OCI-LY7 (cell line): ENCODE measurements at regions not wholly inside any gene's neighbourhood (a gene's known extent, or its start where the extent isn't known, plus 50 kb on each side); places are given as distances from the start of the nearest gene placed in this dataset.

ENCODE experiments used
- BruUV-seq: library from RNA; stranded (reverse); fragments of 400-500 nt; replicated peaks from 2 replicates; lab custom pipeline; 2021; lab: Mats Ljungman, UMichigan
- CTCF ChIA-PET: fragments of 300-600 bp; sonication (Branson Sonifier 250); formaldehyde crosslinking; loops from one replicate; lab custom pipeline; 2022; ENCODE audit warnings: antibody characterized with exemption; ENCODE audit not compliant: unreplicated experiment; lab: Charles Lee
- POLR2A ChIA-PET: fragments of 300-600 bp; sonication (Branson Sonifier 250); formaldehyde crosslinking; loops from one replicate; lab custom pipeline; 2022; ENCODE audit warnings: antibody characterized with exemption; lab: Charles Lee
- DNase-seq: peaks from one replicate; pipeline ENCODE4 v3.0.0-alpha.2; 2015; ENCODE audit warnings: low spot score
- H2AFZ ChIP-seq: fragments of 200-600 bp; sonication (generic), shearing (Covaris generic); 2 replicates; pipeline ENCODE4 v1.6.1; 2014; ENCODE audit warnings: mild to moderate bottlenecking, antibody characterized with exemption, low read length, moderate library complexity
- H3K27ac ChIP-seq: fragments of 200-600 bp; sonication (generic); 2 replicates; pipeline ENCODE4 v1.5.1; 2014; ENCODE audit warnings: mixed run types, low read depth, mild to moderate bottlenecking, moderate library complexity, low read length, inconsistent platforms; ENCODE audit not compliant: poor library complexity, severe bottlenecking
- H3K36me3 ChIP-seq: fragments of 200-600 bp; sonication (generic); 2 replicates; pipeline ENCODE4 v1.6.1; 2014; ENCODE audit warnings: mild to moderate bottlenecking, antibody characterized with exemption, low read length, moderate library complexity, mixed read lengths; ENCODE audit not compliant: insufficient read depth
- H3K4me1 ChIP-seq: fragments of 200-600 bp; sonication (generic); 2 replicates; pipeline ENCODE4 v1.5.1; 2014; ENCODE audit warnings: mild to moderate bottlenecking, low read length; ENCODE audit not compliant: insufficient read depth, poor library complexity, severe bottlenecking
- H3K4me2 ChIP-seq: fragments of 200-600 bp; sonication (generic); 2 replicates; pipeline ENCODE4 v1.6.1; 2014; ENCODE audit warnings: mild to moderate bottlenecking, low read length
- H3K4me3 ChIP-seq: fragments of 200-600 bp; sonication (generic); 2 replicates; pipeline ENCODE4 v1.5.1; 2014; ENCODE audit warnings: mild to moderate bottlenecking, low read depth, low read length; ENCODE audit not compliant: poor library complexity, severe bottlenecking
- H3K79me2 ChIP-seq: fragments of 200-600 bp; sonication (generic); 2 replicates; pipeline ENCODE4 v1.6.1; 2016; ENCODE audit warnings: low read depth, mild to moderate bottlenecking, low read length, moderate library complexity, mixed read lengths; ENCODE audit not compliant: insufficient read depth
- H3K9me2 ChIP-seq: fragments of 200-600 bp; sonication (generic); 2 replicates; pipeline ENCODE4 v1.6.1; 2016; ENCODE audit warnings: mild to moderate bottlenecking, low read length, mixed read lengths; ENCODE audit not compliant: insufficient read depth
- H3K9me3 ChIP-seq: fragments of 200-600 bp; sonication (generic); 2 replicates; pipeline ENCODE4 v1.6.1; 2014; ENCODE audit warnings: mild to moderate bottlenecking, mixed run types, low read length, mixed read lengths
- H4K20me1 ChIP-seq: fragments of 200-600 bp; sonication (generic); 2 replicates; pipeline ENCODE4 v1.6.1; 2014; ENCODE audit warnings: mild to moderate bottlenecking, antibody characterized with exemption, low read length, moderate library complexity, mixed read lengths; ENCODE audit not compliant: insufficient read depth
- EZH2phosphoT487 ChIP-seq: fragments of 200-600 bp; sonication (generic); IDR thresholded peaks from 2 replicates; pipeline ENCODE4 v1.6.1; 2018; ENCODE audit warnings: low read depth, borderline replicate concordance, mild to moderate bottlenecking, mixed run types, antibody characterized with exemption, low read length, moderate library complexity, mixed read lengths
- intact Hi-C: fragments of 100-400 bp; cut with micrococcal nuclease; formaldehyde crosslinking; loops from one replicate; pipeline ENCODE4 v1.10.0; 2022; ENCODE audit not compliant: unreplicated experiment
- TF ChIP-seq, protein P1 (sequence below): fragments of 200-600 bp; sonication (generic); conservative IDR thresholded peaks from 2 replicates; pipeline ENCODE4 v1.5.1; 2014; ENCODE audit warnings: mild to moderate bottlenecking, antibody characterized with exemption, low read length, moderate library complexity, mixed read lengths

GRCh38 chr20:48219306-48219705 is 434.0 kb upstream of the SULF2 start:
- intact Hi-C loops, result no loop called here
- Histone ChIP-seq H3K27ac (no peak overlapping the region), H4K20me1 (no peaks in the 10 kb centered on the region), H3K79me2 (no peaks in the 10 kb centered on the region), H3K9me2 (no peaks in the 10 kb centered on the region), H2AFZ (no peak overlapping the region), H3K4me1 (no peaks in the 10 kb centered on the region), H3K36me3 (no peaks in the 10 kb centered on the region), H3K9me3 (no peaks in the 10 kb centered on the region), H3K4me2 (no peak overlapping the region), H3K4me3 (no peak overlapping the region)
- no peak for DNase-seq
- POLR2A ChIA-PET, result no interaction called here
- TF ChIP-seq EZH2phosphoT487, result no peak
- TF ChIP-seq, protein P1, sequence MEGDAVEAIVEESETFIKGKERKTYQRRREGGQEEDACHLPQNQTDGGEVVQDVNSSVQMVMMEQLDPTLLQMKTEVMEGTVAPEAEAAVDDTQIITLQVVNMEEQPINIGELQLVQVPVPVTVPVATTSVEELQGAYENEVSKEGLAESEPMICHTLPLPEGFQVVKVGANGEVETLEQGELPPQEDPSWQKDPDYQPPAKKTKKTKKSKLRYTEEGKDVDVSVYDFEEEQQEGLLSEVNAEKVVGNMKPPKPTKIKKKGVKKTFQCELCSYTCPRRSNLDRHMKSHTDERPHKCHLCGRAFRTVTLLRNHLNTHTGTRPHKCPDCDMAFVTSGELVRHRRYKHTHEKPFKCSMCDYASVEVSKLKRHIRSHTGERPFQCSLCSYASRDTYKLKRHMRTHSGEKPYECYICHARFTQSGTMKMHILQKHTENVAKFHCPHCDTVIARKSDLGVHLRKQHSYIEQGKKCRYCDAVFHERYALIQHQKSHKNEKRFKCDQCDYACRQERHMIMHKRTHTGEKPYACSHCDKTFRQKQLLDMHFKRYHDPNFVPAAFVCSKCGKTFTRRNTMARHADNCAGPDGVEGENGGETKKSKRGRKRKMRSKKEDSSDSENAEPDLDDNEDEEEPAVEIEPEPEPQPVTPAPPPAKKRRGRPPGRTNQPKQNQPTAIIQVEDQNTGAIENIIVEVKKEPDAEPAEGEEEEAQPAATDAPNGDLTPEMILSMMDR, result no peak
- BruUV-seq, result no TSS peak
- CTCF ChIA-PET, result no interaction called here

DNA sequence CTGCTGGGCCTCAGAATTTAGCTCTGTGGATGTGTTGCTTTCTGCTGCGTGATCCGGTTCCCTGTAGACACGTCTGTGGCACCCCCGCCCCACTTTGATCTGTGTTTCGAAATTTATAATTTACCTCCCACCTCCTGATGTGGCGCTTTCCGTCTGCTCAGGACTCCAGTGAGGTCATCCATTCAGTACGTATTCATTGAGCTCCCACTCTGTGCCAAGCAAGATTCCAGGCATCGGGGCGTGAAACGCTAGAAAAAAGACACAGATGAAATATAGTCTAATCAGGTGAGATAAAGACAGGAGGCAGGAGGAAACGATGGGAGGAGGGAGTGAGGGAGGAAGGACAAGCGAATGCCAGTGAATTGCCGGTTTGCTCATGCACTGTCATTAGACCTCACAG is 431.9 kb upstream of the SULF2 start:
- TF ChIP-seq, protein P1, result no peak
- TF ChIP-seq EZH2phosphoT487, result no peak
- Histone ChIP-seq H3K9me2 (no peaks in the 10 kb centered on the region), H4K20me1 (no peaks in the 10 kb centered on the region), H2AFZ (no peak overlapping the region), H3K9me3 (no peaks in the 10 kb centered on the region), H3K4me2 (no peak overlapping the region), H3K4me3 (no peak overlapping the region), H3K27ac (no peak overlapping the region), H3K4me1 (no peaks in the 10 kb centered on the region), H3K79me2 (no peaks in the 10 kb centered on the region), H3K36me3 (no peaks in the 10 kb centered on the region)
- no peak for DNase-seq
- intact Hi-C loops, result no loop called here
- CTCF ChIA-PET, result no interaction called here
- POLR2A ChIA-PET, result no interaction called here
- no TSS peak for BruUV-seq

DNA sequence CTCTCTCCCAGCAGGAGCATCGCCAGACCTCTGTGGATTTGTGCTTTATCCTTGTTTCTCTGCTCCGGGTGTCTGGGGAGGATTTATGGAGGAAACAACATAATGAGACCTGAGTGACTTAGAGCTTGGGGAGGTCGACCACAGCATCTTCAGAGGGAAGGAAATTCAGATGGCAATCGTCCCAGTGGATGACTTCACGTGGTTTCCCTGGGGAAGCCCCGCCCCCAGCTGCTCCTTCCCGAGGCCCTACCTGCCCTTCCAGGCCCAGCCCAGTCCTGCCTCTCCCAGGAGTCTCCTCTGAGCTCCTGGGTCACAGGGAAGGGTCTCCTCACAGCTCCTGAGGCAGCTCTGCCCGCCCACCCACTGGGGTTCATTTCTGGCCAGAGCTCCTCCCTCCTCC is 430.3 kb upstream of the SULF2 start:
- Histone ChIP-seq H3K9me2 (no peaks in the 10 kb centered on the region), H3K4me3 (no peak overlapping the region), H3K27ac (no peak overlapping the region), H3K4me2 (no peak overlapping the region), H3K36me3 (no peaks in the 10 kb centered on the region), H3K79me2 (no peaks in the 10 kb centered on the region), H3K4me1 (no peaks in the 10 kb centered on the region), H4K20me1 (no peaks in the 10 kb centered on the region), H3K9me3 (no peaks in the 10 kb centered on the region), H2AFZ (no peak overlapping the region)
- TF ChIP-seq, protein P1, result no peak
- TF ChIP-seq EZH2phosphoT487, result no peak
- BruUV-seq, result no TSS peak
- CTCF ChIA-PET, result no interaction called here
- DNase-seq, result no peak
- POLR2A ChIA-PET, result no interaction called here
- intact Hi-C loops, result no loop called here
